HPDE6-E6E7 (cell line): ENCODE measurements at regions not wholly inside any gene's neighbourhood (a gene's known extent, or its start where the extent isn't known, plus 50 kb on each side); places are given as distances from the start of the nearest gene placed in this dataset.

Experiments
- DNase-seq: peaks from one replicate; pipeline ENCODE4 v3.0.0; 2011; ENCODE audit warnings: missing footprints; ENCODE audit errors: extremely low spot score

GRCh38 chr22:48222742-48223487 is 1460.5 kb downstream of the TBC1D22A start:
- no peak for DNase-seq

GRCh38 chr22:48218889-48219420 is 1456.5 kb downstream of the TBC1D22A start:
- no peak for DNase-seq

GRCh38 chr22:48217596-48217995 is 1455.1 kb downstream of the TBC1D22A start:
- no peak for DNase-seq

GRCh38 chr22:48212727-48213126 is 1450.3 kb downstream of the TBC1D22A start:
- DNase-seq: no peak

- no peak for DNase-seq
These were observed 1448.4 kb downstream of the TBC1D22A start for GRCh38 chr22:48210812-48211211.

- no peak for DNase-seq
These were observed 1447.7 kb downstream of the TBC1D22A start for GRCh38 chr22:48210198-48210580.

GRCh38 chr22:48209473-48210197 is 1447.2 kb downstream of the TBC1D22A start:
- no peak for DNase-seq

- no peak for DNase-seq
These were observed 1446.4 kb downstream of the TBC1D22A start for GRCh38 chr22:48208894-48209293.

GRCh38 chr22:48207919-48208535 is 1445.6 kb downstream of the TBC1D22A start:
- no peak for DNase-seq

- no peak for DNase-seq
These were observed 1443.3 kb downstream of the TBC1D22A start for GRCh38 chr22:48205790-48206189.

GRCh38 chr22:48205161-48205560 is 1442.7 kb downstream of the TBC1D22A start:
- no peak for DNase-seq

GRCh38 chr22:48204296-48204695 is 1441.8 kb downstream of the TBC1D22A start:
- DNase-seq: no peak

- no peak for DNase-seq
These were observed 1437.2 kb downstream of the TBC1D22A start for GRCh38 chr22:48199667-48200066.

- no peak for DNase-seq
These were observed 1436.3 kb downstream of the TBC1D22A start for GRCh38 chr22:48198489-48199459.

- no peak for DNase-seq
These were observed 1434.8 kb downstream of the TBC1D22A start for GRCh38 chr22:48197189-48197690.

- DNase-seq: no peak
These were observed 1430.5 kb downstream of the TBC1D22A start for GRCh38 chr22:48192920-48193319.

- DNase-seq: no peak
These were observed 1429.6 kb downstream of the TBC1D22A start for GRCh38 chr22:48192071-48192470.

- no peak for DNase-seq
These were observed 1425.8 kb downstream of the TBC1D22A start for GRCh38 chr22:48188231-48188721.

- no peak for DNase-seq
These were observed 1424.9 kb downstream of the TBC1D22A start for GRCh38 chr22:48187356-48187755.

- DNase-seq: no peak
These were observed 1423.8 kb downstream of the TBC1D22A start for GRCh38 chr22:48186146-48186790.
